ENCODE measurements at regions not wholly inside any gene's neighbourhood (a gene's known extent, or its start where the extent isn't known, plus 50 kb on each side); places are given as distances from the start of the nearest gene placed in this dataset.

GRCh38 chr7:155984609-155985405, 172.5 kb upstream of the SHH start:
- DNase-seq: no peak

GRCh38 chr7:155984028-155984580, 171.8 kb upstream of the SHH start:
- no peak for DNase-seq

DNA sequence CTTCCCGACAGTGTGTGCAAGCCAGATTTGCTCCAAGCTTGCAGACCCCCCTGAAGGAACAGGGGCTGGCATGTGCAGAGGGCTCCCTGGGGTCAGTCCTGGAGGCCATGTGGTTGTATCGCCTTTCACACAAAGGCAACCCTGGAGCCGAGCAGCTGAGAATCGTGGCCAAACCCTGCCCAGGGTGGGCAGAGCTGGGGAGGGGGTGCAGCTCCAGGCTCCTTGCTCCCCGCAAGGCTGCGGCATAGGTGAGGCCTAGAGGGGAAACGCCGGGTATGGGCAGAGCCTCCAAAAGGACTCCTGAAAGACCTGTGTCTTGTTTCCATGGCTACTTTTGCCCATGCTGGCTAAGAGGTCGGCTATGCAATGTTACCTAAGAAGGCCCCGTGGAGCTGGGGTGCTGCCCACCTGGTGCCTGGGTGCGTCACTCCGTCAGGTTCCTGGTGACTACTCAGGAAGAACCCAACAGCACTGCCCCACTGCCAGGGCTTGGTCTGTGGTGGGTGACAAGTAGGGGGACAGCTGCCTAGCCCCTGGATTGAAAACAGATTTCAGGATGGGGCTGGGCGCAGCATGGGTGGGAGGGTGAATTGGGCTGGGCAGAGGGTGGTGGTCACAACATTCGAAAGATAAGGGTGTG, 171.0 kb upstream of the SHH start:
- no peak for DNase-seq

DNA sequence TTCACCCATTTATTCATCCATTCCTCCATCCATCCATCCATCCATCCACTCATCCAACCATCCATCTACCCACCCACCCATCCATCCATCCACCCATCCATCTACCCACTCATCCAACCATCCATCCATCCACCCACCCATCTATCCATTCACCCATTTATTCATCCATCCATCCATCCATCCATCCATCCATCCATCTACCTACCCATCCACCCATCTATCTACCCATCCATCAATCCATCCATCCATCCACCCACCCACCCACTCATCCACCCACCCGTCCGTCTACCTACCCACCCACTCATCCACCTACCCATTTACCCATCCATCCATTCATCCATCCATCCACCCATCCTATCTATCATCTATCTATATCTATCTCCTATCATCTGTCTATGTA, 169.4 kb upstream of the SHH start:
- DNase-seq: no peak

GRCh38 chr7:155980841-155981240, 168.6 kb upstream of the SHH start:
- DNase-seq: no peak

- DNase-seq: no peak
These were observed 167.7 kb upstream of the SHH start for GRCh38 chr7:155979994-155980393.

DNA sequence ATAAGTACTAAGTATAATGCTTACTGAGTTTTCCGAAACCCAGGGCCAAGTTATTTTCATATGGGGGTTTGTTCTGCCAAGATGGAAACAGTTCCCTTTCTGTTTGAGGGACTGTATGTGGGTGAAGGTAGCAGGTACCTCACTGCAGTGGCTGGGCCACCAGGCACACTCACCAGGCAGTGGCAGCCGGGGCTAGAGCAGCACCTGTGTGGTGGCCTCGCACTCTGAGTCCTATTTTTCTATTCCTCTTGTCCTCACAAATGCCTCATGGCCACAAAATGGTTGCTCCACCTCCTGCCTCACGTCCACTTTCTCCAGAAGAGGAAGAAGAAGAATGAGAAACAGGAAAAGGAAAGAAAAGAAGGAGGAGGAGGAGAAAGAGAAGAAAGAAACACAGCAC, 167.3 kb upstream of the SHH start:
- no peak for DNase-seq

GRCh38 chr7:155975490-155975889, 163.2 kb upstream of the SHH start:
- no peak for DNase-seq

- DNase-seq: no peak
These were observed 162.1 kb upstream of the SHH start for GRCh38 chr7:155974186-155974897.

GRCh38 chr7:155973451-155973997, 161.3 kb upstream of the SHH start:
- no peak for DNase-seq

DNA sequence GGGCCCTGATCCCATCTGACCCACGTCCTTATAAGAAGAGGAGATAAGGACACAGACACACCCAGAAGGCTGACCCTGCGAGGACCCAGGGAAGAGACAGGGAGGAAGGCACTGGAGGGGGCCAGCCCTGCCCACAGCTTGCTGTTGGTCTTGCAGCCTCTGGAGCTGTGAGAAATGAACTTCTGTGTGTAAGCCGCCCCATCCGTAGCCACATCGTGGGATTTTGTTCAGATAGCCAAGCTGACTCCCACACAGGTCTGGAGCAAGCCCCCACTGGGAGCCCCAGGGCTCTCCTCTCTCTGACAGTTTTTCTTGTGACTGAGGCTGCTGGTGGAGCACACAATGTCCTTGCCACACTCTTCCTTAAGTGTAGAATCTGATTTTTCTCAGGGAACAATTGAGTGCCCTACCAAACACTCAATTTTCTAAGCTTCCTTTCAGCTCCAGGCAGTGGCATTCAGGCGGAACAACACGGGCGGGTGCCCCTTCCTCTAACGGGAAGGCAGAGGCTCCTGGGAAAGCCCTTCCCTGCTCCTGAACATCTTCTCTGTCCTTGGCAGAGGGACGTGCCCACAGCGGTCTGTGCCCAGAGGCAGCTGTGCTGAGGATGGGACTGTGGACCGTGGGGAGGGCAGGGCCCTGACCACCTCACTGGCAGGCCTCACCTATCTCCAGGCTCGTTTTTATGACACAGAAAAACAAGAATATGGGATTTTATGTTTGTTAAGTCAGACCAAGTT, 160.6 kb upstream of the SHH start:
- DNase-seq: no peak

GRCh38 chr7:155972247-155972646, 160.0 kb upstream of the SHH start:
- DNase-seq: no peak

GRCh38 chr7:155971180-155971770, 159.0 kb upstream of the SHH start:
- DNase-seq: no peak

- no peak for DNase-seq
These were observed 157.1 kb upstream of the SHH start for GRCh38 chr7:155969192-155969929.

- no peak for DNase-seq
These were observed 152.7 kb upstream of the SHH start for GRCh38 chr7:155965010-155965409.

GRCh38 chr7:155964543-155964942, 152.3 kb upstream of the SHH start:
- DNase-seq: no peak

DNA sequence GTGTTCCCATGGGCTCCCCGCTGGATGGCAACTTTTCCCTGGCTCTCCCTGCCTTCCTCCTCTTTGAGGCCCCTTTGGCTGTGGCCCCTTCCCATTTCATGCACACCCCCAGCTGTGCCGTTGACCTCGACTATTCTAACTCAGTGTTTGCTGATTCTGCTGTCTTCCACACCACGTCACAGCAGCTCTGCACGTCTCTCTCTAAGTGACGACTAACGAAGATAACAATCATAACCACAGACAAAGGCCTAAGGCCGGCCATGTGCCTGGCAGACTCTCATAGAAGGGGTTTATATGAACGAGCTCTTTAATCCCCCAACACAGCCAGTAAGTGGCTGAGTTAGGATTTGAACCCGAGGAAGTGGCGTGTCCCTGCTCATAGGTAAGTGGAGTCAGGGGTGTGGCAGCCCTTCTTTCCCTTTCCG, 151.5 kb upstream of the SHH start:
- no peak for DNase-seq

- DNase-seq: no peak
These were observed 151.1 kb upstream of the SHH start for GRCh38 chr7:155963356-155963755.

DNA sequence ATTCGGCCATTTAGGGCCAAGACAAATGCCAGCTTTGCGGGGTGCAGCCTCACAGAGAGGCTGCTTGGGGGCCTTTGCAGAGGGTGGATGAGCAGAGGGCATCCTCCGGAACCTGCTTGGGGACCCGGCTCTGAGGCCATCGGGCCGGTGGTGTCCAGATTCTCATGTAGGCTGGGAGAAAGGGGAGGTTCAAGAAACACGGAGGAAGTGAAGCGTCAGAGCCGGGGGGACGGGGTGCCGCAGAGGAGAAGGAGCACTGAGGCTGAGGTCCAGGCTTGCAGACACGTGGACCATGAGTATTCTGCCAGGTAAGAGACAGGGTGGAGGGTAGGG, 150.7 kb upstream of the SHH start:
- DNase-seq: no peak

- DNase-seq: no peak
These were observed 150.1 kb upstream of the SHH start for GRCh38 chr7:155962191-155962967.
